Gastroesophageal sphincter (tissue), 4 donors: ENCODE measurements at regions not wholly inside any gene's neighbourhood (a gene's known extent, or its start where the extent isn't known, plus 50 kb on each side); places are given as distances from the start of the nearest gene placed in this dataset.

ENCODE experiments used
- ATAC-seq: fragments of 150-250 bp; one replicate; pipeline ENCODE4 v1.9.1; 2016; ENCODE audit warnings: mild to moderate bottlenecking, moderate library complexity
- H3K27ac ChIP-seq, 4 donors: fragments of 200-600 bp; sonication (generic) in 3 of 4; 1 replicate in 3 of 4; 2 replicates in 1 of 4; pipeline ENCODE4 v1.5.1; 2016 to 2019
- H3K27me3 ChIP-seq: fragments of 200-600 bp; sonication (generic); one replicate; pipeline ENCODE4 v1.5.1; 2019
- H3K36me3 ChIP-seq, 2 donors: fragments of 200-600 bp; sonication (generic); one replicate each; pipeline ENCODE4 v1.5.1; 2019; ENCODE audit warnings: control low read depth in 1 of 2
- H3K4me1 ChIP-seq, 3 donors: fragments of 200-600 bp; sonication (generic); 1 replicate in 2 of 3; 2 replicates in 1 of 3; pipeline ENCODE4 v1.5.1; 2016 to 2019; ENCODE audit warnings: control low read depth in 2 of 3
- H3K4me3 ChIP-seq, 2 donors: fragments of 200-600 bp; sonication (generic); one replicate each; pipeline ENCODE4 v1.5.1; 2019; ENCODE audit warnings: mild to moderate bottlenecking in 1 of 2, moderate library complexity in 1 of 2
- H3K9me3 ChIP-seq, 3 donors: fragments of 200-600 bp; sonication (generic); one replicate each; pipeline ENCODE4 v1.5.1; 2017 to 2019; ENCODE audit warnings: control low read depth in 2 of 3
- EP300 ChIP-seq: sonication (generic); formaldehyde crosslinking; IDR thresholded peaks from one replicate; pipeline ENCODE4 v1.6.1; 2017; ENCODE audit warnings: antibody characterized with exemption, mild to moderate bottlenecking
- POLR2A ChIP-seq, 2 donors: fragments of 450-650 bp; IDR thresholded peaks; one replicate each; pipeline ENCODE4 v1.6.1; 2017; ENCODE audit warnings: antibody characterized with exemption in 2 of 2, mild to moderate bottlenecking in 2 of 2, moderate library complexity in 1 of 2
- POLR2AphosphoS5 ChIP-seq: sonication (generic); formaldehyde crosslinking; IDR thresholded peaks from one replicate; pipeline ENCODE4 v1.6.1; 2017; ENCODE audit warnings: antibody characterized with exemption
- WGBS, 2 donors: methylation state at CpG; one replicate each; pipeline ENCODE4 v1.1.5; 2018; ENCODE audit warnings: low coverage in 1 of 2; 5-methylcytosine and 5-hydroxymethylcytosine counted together
- TF ChIP-seq, protein P1 (sequence below), 4 experiments: fragments of 200-600 bp in 2 of 4; fragments of 450-650 bp in 2 of 4; sonication (generic) in 1 of 4; IDR thresholded peaks; one replicate each; pipeline ENCODE4 v1.5.1; 2017 to 2019; ENCODE audit warnings: antibody characterized with exemption in 4 of 4, mild to moderate bottlenecking in 2 of 4, moderate library complexity in 2 of 4

GRCh38 chr2:184498936-184499335 is 99.4 kb upstream of the ZNF804A start:
- TF ChIP-seq POLR2AphosphoS5 = no peak
- Histone ChIP-seq H3K9me3 (no peaks in the 10 kb centered on the region), H3K27ac (no peak overlapping the region), H3K4me1 (no peaks in the 10 kb centered on the region), H3K4me3 (no peak overlapping the region), H3K27me3 (no peaks in the 10 kb centered on the region), H3K36me3 (no peaks in the 10 kb centered on the region)
- 83 to 90% methylated on average over 2 of the region's 2 CpGs for WGBS, 2 donors
- ATAC-seq = no peak

DNA sequence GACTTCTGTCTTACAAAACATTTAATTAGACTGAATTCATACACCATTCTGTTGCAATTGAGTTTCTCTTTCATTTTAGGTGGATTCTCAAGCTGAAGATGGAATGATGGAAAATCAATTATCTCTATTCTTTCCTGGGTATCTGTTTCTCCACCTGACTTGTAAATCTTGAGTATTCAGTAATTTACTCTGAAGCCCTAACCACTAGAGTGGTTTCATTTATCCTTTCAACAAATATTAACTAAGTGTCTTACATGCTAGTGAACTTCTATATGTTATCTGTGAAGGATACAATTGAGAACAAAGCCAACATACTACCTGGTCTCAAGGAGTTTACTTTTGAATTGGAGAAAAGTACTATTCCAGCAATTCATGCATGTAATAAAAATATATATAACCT is 94.1 kb upstream of the ZNF804A start:
- Histone ChIP-seq H3K27me3 (no peaks in the 10 kb centered on the region), H3K4me3 (no peak overlapping the region), H3K9me3 (no peaks in the 10 kb centered on the region), H3K36me3 (no peaks in the 10 kb centered on the region), H3K4me1 (no peaks in the 10 kb centered on the region), H3K27ac (no peak overlapping the region)
- TF ChIP-seq EP300 = no peak
- no peak for TF ChIP-seq POLR2AphosphoS5
- TF ChIP-seq, protein P1, sequence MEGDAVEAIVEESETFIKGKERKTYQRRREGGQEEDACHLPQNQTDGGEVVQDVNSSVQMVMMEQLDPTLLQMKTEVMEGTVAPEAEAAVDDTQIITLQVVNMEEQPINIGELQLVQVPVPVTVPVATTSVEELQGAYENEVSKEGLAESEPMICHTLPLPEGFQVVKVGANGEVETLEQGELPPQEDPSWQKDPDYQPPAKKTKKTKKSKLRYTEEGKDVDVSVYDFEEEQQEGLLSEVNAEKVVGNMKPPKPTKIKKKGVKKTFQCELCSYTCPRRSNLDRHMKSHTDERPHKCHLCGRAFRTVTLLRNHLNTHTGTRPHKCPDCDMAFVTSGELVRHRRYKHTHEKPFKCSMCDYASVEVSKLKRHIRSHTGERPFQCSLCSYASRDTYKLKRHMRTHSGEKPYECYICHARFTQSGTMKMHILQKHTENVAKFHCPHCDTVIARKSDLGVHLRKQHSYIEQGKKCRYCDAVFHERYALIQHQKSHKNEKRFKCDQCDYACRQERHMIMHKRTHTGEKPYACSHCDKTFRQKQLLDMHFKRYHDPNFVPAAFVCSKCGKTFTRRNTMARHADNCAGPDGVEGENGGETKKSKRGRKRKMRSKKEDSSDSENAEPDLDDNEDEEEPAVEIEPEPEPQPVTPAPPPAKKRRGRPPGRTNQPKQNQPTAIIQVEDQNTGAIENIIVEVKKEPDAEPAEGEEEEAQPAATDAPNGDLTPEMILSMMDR (IDR thresholded peaks at IDR 0.05) = no peak
- TF ChIP-seq POLR2A (IDR thresholded peaks at IDR 0.05) = no peak
- ATAC-seq = no peak

DNA sequence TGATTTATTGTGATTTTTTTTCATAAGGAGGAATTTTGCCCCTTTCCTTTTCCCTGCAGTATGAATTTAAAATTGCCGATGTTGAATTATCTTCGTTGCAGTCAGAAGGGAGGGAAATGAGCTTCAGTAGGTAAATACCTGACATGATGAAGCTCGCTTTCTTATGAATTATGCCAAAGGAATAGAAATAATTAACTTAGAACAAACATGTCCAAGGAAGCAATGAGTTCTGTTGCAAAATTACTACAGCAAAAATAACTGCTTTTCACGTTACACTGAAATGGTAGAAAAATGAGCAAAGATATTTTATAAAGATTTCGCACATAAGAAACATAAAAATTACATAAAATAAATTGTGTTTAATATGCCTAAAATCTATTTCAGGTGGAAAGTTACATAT is 91.1 kb upstream of the ZNF804A start:
- Histone ChIP-seq H3K27me3 (no peaks in the 10 kb centered on the region), H3K27ac (no peak overlapping the region), H3K36me3 (no peaks in the 10 kb centered on the region), H3K4me1 (no peaks in the 10 kb centered on the region), H3K4me3 (no peak overlapping the region), H3K9me3 (no peaks in the 10 kb centered on the region)
- TF ChIP-seq POLR2AphosphoS5 (no peak), POLR2A (IDR thresholded peaks at IDR 0.05) (no peak), EP300 (no peak)
- TF ChIP-seq, protein P1 (IDR thresholded peaks at IDR 0.05) = no peak
- no peak for ATAC-seq
- WGBS, 2 donors = 88 to 97% methylated on average over 3 to 5 of the region's 5 CpGs

- 89 to 93% methylated on average over 1 of the region's 1 CpG for WGBS, 2 donors
- Histone ChIP-seq H3K27ac (no peak overlapping the region), H3K4me3 (no peak overlapping the region), H3K9me3 (no peaks in the 10 kb centered on the region), H3K4me1 (no peaks in the 10 kb centered on the region), H3K27me3 (no peaks in the 10 kb centered on the region), H3K36me3 (no peaks in the 10 kb centered on the region)
- no peak for ATAC-seq
- TF ChIP-seq EP300 (no peak), POLR2A (IDR thresholded peaks at IDR 0.05) (no peak), POLR2AphosphoS5 (no peak)
- TF ChIP-seq, protein P1 (IDR thresholded peaks at IDR 0.05) = no peak
Measured at GRCh38 chr2:184517402-184517801, 80.9 kb upstream of the ZNF804A start.

DNA sequence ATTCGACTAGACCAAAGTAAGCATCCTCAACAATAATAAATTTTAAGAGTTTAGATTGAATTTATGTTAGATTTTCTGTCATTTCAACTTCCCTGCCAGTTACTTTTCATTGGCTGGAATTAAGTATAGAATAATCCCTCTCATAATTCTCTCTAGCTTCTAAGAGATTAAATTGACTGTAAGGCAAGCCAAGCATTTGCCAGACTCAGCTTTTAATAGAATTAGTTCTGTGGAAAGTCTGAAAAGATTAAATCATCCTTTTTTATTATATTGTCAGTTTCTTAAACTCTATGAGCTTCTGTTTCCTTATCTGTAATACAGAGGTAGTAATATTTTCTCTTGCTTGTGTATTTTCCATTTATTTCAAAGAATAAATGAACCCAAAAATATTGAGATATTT is 77.9 kb upstream of the ZNF804A start:
- ATAC-seq = no peak

More for the DNA sequence above, 77.9 kb upstream of the ZNF804A start:
- Histone ChIP-seq H3K9me3 (peaks cover 0 to 12% (median 0%) of the 10 kb centered on the region in 3 donors), H3K27me3 (no peaks in the 10 kb centered on the region), H3K4me3 (no peak overlapping the region), H3K27ac (no peak overlapping the region), H3K36me3 (no peaks in the 10 kb centered on the region), H3K4me1 (no peaks in the 10 kb centered on the region)
- 56 to 73% methylated on average over 1 of the region's 1 CpG for WGBS, 2 donors
- TF ChIP-seq POLR2AphosphoS5 (no peak), EP300 (no peak), POLR2A (IDR thresholded peaks at IDR 0.05) (no peak)
- TF ChIP-seq, protein P1 (IDR thresholded peaks at IDR 0.05) = no peak
